HG02642 (cell line): ENCODE measurements at regions not wholly inside any gene's neighbourhood (a gene's known extent, or its start where the extent isn't known, plus 50 kb on each side); places are given as distances from the start of the nearest gene placed in this dataset.
"Not testable (repeated sequence)": the region's sequence is repeated elsewhere in the genome, so short reads cannot be mapped to it uniquely, and the experiment has no call there.

Experiments used
- ATAC-seq: cut with Tn5 transposase; IDR thresholded peaks from one replicate; pipeline ENCODE4 v1.9.1; 2021; ENCODE audit warnings: mild to moderate bottlenecking; ENCODE audit not compliant: unreplicated experiment, poor library complexity

DNA sequence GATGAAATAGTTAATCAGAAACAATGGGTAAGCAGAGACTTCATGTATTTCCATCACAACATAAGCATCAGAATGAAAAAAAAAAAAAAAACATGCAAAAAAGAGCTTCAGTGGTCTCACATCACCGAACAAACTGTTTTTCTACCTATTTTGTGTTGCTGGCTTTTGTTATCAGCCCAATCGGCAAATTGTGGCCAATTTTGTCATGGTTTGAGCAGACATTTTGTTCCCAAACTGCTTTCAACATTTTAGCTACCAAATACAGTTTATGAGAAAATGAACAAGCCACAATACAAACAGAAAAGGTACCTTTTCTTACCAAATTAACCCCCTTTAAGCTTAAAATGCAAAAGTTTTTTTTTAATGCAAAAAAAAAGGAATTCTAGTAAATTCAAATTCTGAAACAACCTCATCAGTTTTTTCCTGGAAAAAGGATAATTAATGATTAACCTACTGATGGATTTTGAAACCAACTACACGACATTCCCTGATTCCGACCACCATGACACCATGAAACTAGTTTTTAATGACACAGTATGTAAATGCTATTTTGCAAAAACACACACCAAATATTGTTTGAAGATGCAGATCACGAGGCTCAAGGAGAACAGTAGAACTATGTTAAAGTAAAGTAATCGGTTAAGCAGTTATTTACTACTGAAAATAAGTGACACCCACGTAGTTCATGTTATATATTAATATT lies 316.7 kb downstream of the BCL2L11 start:
- not testable (repeated sequence) for ATAC-seq

DNA sequence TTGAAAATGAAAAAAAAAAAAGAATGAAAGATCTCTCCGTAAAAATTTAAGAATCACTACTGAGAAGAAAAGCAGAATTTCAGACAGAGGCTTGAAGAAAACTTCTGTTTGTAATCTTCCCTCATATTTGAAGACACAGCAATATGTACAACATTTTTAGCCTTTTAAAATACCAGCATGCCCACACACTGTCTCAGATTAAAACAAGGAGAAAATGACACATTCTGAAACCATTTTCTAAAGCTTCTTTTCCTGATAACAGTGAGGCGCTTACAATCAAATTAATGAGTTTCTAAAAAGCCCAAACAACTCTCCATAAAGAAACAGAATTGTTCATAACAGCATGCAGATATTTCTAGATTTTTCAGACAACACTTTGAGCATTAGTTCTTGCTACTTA lies 317.4 kb downstream of the BCL2L11 start:
- not testable (repeated sequence) for ATAC-seq

DNA sequence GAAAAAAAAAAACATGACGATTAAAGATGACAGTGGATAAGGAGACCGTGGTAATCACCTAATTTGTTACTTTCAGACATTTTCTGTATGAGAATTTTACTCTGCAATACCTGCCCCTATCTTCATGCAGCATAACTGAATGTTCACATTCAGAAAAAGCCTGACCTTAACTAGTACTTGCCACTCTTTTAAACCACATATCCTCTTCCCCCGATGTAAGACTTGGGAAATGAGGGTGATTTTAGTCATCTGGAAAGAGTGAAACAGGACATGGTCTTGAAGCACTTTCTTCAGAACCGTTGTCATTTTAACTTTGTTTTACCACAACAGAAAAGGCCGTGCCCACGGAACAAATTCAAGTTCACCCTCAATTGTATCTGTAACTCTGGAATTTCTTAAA lies 318.5 kb downstream of the BCL2L11 start:
- ATAC-seq = not testable (repeated sequence)

DNA sequence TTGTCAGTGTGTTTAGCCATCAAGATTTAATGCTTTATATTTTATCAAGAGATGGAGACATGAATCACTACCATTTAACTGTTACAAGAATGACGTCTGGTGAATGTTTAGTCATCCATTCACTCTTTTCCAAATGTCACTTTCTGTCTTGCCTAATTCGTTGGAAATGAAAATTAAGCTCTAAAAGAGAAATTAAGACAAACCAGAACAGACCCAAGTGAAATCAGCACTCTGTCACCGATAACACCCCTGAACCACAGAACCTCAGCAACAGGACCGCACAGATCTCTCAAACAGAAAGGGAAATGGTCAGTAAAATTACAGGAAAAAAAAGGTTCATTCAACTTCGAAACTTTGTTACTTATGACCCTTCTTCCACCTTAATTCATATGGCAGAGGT lies 320.9 kb downstream of the BCL2L11 start:
- not testable (repeated sequence) for ATAC-seq

DNA sequence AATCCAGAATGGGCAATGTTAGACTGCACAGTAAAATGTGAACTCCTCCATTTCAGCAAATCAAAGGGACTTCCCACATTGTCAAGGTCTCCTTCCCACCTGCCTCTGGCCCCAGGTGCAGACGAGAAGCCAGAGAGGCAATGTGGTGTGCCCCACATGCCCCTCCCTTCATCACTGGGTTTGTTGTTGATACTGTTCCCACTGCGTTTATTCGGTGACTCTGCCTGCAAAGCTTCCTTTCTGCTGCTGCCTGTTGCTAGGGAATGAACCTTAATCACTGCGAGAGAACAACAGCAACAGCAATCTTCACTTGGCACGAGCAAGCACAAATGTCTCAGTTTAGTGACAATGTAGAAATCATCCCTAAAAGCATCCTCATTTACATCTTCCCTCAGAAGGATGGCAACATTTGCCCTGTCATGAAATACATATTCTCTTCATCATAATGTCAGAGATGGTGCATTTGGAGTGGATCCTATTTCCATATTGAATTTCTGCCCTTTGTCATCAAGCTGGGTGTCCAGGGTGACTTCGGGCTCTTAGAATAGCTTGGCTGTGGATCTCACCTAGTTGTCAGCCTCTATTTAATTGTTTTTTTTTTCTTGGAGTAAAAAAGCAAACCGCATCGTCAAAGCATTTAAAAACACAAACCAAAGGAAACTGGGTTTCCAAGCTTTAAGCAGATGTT lies 322.2 kb downstream of the BCL2L11 start:
- not testable (repeated sequence) for ATAC-seq

DNA sequence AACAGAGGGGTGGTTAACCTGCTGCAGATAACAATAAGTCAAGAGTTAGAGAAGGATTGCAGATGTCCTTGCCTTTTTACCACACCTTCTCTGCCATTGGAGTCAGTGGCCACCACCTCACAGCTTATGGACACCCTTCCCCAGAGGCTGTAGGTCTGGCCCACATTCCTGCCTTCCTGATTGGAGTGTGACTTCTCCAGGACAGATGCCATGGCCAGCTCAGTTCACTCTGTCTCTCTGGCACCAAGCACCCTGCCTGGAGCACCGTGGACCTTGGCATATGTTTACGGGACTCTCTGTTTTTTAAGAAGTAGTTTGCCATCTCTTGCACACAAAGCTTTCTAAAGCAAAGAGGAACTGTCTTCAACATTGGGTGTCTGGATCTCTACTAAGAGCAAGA lies 323.8 kb downstream of the BCL2L11 start:
- not testable (repeated sequence) for ATAC-seq

DNA sequence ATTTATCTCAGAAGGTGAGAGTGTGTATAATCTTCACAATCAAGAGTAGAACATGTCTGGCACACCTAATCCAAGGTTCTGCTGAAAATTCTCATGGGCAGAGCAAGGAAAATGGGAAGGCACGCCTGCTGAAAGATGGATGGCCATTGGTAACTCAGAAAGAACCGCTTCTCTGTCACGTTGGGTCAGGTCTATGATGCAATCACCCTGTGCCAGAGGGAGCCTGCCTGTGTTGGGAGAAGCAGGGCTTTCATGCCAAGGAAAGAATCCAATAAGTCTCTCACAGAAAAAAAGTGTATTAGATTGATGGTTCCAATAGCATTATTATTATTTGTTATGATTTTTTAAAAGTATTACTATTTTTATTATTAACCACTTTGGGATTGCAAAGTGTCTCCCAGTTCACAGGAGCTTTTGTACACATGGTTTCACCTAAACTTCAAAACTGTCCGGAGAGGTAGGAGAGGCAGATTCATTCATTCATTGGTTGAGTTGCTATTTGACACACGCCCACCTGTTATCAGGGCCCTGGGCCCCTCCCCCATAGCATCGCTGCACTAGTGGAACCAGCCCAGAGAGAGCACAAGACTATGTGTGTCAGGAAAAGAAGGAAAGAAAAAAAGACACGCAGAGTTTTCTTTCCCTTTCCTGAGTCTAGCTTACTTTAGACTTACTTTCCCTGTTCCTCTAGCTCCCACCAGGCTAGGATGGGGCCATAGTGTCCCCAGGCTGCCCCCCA lies 324.6 kb downstream of the BCL2L11 start:
- not testable (repeated sequence) for ATAC-seq

DNA sequence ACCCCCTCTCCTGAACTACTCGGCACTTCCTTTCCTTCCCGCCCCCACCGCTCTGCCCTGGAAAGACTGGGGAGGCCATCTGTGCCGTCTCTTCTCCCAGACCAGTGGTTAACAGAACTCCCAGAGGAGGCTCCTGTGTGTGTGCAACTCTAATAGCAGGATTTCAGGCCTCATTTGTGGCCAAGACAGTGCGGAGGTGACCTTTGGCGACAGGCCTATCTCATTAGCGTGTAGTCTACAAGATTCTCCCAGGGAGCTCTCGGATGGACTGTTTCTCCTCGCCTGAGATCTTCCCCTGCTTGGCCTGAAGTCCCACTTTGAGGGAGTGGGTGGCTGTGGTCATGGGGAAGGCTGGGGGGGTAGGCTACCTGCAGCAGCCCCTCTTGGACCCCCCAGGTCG lies 325.2 kb downstream of the BCL2L11 start:
- not testable (repeated sequence) for ATAC-seq

DNA sequence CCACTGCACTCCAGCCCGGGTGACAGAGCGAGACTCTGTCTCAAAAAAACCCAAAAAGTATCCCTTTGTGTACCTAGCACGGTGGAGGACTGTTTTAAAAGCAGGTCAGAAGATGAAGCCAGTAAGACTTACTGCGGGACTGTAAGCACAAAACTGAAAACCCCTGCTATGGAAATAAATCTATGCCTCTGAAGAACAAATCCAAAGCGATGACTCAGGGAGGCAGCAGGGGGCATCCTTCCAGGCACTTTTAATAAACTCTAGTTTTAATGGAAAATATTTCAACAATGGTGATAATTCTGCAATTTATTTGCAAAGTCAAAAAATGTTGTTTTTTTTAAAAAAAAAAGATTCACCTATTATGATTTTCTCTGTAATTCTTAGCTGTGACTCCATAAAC lies 326.8 kb downstream of the BCL2L11 start:
- not testable (repeated sequence) for ATAC-seq

DNA sequence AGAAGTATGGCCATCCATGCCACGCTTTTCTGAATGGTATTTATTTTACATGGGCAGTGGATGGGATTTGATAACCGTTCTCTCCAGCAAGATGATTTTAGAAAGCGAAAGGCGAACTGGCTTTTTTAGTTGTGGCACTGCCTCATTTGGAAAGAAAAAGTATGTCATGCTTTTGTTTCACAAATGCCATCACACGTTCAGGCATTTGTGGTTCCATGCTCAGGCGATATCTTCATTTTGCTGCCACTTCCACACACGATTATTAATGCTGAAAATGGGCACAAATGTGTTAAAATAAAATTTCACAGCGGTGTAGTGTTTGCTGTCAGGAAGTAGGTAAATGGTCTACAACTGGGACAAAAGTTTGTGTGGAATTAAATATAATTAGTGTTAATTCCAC lies 328.1 kb downstream of the BCL2L11 start:
- ATAC-seq = not testable (repeated sequence)

DNA sequence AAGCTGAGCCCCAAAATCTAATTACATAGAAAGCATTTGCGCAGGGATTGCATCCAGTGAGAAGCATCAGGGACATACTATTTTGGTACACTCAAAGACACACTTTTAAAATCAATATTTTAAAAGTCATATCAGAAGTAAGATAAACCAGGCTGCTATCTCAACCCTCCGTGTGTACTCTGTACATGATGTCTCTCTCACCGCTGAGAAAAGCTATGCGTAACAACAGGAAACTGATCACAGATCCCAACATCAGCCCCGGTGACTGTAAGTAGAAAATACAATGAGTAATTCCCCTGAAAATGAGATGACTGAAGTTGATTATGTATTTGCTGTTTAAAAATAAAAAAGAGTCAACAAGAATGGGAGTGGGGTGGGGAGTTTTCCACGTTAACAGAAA lies 329.8 kb downstream of the BCL2L11 start:
- ATAC-seq = not testable (repeated sequence)

DNA sequence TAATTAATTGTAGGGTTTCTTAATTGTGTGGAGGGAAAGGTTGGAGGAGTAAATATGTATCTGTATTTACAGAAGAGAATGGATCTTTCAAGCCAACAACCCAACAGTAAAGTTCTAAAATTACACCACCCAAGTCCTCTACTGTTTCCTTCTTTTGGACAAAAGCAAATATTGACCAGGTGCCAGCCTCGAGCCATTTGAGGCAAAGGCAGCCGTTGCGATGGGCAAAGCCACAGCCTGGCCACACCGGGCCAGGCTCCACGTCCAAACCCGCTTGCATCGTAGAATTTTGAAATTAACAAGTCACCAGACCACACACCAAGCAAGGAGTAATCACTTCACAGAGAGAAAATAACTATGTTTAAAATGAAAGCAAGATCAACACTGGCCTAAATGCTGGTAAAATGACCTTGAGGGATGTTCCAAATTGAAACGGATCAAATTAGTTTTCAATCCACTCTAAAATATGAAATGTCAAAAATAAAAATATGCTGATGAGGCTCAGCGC lies 331.0 kb downstream of the BCL2L11 start:
- ATAC-seq = peak; percentile 10

DNA sequence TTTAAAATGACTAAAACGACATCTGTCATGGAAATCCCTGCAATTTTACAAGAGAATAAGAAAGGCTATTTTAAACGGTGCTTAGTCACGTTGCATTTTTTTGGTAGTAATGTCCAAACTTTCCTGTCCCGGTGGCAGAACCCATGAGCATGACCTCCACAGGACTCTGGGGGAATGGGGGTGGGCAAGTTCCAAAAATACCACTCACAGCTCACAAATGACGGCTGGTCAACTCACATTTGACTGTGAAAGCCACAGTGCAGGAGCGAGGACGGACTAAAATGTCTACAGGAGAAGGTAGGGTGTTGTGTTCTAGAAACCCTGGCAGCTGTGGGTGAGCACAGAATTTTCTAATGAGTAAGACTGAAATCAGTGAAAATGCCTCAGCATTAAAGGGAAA lies 331.5 kb downstream of the BCL2L11 start:
- ATAC-seq = peak; percentile 78

DNA sequence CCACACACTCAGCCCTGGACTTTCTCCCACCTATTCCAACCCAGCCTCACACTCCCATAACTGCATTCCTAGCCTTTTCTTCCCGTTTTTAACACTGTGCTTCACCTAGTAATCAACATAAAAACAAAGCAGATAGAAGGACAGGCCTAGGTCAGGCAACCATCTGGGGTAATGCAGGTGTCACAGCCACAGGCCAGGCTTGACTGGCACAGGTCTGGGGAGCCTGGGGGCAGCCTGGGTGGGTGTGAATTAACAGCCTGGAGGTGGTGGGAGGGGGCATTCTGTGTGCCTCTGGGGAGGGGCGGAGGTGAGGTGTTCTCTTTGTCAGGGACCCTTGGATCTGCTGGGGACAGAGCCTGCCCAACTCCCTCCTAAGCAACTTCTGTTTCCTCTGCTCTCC lies 332.6 kb downstream of the BCL2L11 start:
- ATAC-seq = not testable (repeated sequence)

DNA sequence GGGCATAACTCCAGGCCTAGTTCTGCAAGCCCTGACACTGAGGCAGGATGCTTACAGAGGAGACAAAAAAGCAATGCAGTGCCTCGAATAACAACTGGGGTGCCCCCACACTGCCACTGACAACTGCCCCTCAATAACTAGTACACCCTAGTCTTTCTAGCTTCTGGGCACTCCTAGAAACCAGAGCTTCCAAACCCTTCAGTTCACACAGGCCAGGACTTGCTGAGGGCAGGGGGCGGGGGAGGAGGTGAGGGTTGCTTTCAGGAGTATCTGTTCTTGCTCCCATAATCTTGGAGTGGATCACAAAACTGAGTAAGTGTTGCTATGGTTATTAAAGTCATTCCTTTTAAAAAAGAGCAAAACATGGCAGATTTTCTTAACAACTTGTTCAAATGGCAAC lies 333.1 kb downstream of the BCL2L11 start:
- ATAC-seq = not testable (repeated sequence)

DNA sequence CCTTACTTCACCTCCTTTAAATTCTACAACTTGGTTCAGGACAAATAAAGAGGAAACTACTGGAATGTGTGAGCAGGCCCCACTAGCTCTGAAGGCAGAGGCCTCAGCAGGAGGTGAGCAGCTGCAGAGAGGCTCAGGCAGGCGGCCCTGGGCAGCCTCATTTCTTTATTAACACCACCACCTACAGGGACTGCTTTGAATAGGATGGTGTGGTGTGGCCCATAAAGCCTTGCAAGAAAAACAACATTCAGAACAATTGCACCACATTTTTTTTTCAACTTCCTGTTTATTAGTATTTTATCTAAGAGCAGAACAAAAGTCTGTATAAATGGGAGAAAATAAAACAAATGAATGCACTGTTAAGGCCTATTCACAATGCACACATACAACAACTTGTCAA lies 333.7 kb downstream of the BCL2L11 start:
- ATAC-seq = peak; percentile 86

DNA sequence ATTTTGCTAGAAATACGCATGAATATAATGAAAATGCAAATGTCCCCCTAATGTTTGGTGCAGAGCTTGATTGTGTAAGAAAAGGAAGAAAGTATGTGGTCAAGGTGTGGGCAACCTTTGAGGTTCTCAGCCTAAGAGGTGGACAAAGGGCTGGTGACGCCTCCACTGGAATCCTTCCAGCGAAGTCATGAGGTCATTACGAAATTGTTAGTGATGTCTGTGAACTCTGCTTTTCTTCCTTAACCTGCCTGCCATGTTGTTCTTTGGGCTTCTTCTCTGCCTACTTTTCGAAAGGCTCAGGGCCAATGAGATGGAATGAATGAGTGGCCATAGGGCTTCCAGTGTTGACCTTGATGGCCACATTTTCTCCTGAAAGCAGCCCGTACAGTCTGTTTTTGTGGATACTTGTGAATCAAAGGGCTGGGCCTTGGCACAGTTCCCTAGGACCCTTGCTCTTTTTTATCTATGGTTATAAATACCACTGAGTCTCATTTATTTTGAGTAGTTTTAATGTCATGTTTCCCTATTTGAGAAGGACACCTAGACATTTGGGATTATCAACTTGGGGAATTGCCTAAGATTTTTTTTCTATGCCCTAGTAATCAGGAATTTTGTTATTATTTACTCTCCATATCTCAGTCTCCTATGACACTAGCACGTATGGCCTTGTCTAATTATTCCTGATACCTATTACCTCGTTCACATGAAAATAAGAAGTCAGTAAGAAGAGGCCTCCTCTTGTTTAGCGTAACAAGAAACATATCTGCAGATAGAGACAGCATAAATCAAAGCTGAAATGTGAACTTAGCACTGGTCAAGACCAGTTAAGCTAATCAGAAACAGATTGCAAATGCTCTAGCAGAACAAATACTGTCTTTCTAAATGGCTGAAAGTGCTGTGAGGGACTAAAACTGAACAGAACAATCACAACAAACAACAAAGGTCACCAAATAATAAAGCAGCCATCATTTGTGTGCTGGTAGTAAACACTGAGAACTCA lies 334.6 kb downstream of the BCL2L11 start:
- ATAC-seq = not testable (repeated sequence)

DNA sequence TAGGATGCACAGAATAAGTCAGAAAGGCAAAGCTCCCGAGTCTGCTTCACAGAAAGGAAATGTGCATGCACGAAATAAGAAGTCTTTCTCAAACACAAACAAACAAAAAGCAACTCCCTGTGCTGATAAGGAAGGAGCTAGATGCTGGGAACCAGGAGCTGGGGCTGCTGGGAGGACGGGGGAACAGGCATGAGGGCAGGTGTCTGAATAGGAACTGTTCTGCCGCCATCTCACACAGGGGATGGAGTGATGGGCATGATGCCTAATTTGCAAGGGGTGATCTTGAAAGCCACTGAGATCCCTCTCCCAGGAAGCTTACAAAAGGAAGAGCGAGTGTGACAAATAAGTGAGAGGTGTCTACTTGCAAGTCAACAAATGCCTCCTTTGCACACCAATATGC lies 336.5 kb downstream of the BCL2L11 start:
- not testable (repeated sequence) for ATAC-seq

DNA sequence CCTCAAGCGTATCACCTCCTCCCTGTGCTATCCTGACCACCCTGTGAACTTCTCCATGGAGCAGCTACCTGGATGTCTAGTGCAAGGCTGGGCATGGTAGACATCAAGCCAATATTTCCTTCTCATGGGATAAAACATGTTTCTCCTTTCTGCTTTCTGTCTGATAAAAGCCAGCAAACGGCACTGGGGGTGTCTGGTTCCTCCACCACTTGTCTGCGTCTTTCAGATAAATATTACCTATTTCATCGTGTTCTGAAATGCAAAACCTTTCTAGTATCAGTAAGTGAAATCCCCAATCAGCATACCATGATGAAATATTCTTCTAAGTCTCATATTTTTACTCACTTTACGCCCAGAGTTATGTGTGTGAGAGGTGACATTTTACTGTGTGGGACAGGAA lies 340.2 kb downstream of the BCL2L11 start:
- not testable (repeated sequence) for ATAC-seq

DNA sequence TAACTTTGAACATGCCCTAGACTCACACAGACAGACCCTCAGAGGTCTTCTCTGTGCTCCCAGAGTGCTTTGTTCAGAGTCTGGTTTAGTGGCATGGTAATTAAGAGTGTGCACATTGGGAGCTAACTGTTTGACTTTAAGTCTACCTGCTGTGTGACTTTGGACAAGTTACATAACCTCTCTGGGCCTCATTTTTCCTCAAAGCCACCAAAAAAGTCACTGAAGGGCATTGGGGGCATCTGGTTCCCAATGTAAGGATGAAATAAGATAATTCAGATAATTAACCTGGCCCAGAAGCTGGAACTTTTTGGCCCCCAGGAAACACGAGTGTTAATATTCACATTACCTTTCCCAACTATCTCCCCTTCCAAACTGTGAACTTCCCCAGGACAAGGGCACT lies 341.1 kb downstream of the BCL2L11 start:
- not testable (repeated sequence) for ATAC-seq
